Endodermal cell (in vitro differentiated cells): ENCODE measurements at regions not wholly inside any gene's neighbourhood (a gene's known extent, or its start where the extent isn't known, plus 50 kb on each side); places are given as distances from the start of the nearest gene placed in this dataset.

ENCODE experiments used
- DNase-seq: peaks from one replicate; pipeline ENCODE4 v3.0.0-alpha.2; 2017
- H3K27ac ChIP-seq: 2 replicates; pipeline ENCODE4 v1.5.1; 2013; ENCODE audit warnings: mild to moderate bottlenecking, low read depth, low read length, moderate library complexity
- H3K27me3 ChIP-seq: 2 replicates; pipeline ENCODE4 v1.6.1; 2013; ENCODE audit warnings: mild to moderate bottlenecking, low read length, moderate library complexity; ENCODE audit not compliant: insufficient read depth, control insufficient read depth, poor library complexity, severe bottlenecking
- H3K36me3 ChIP-seq: 2 replicates; pipeline ENCODE4 v1.7.0; 2013; ENCODE audit warnings: mild to moderate bottlenecking, low read length, moderate library complexity; ENCODE audit not compliant: control insufficient read depth, insufficient read depth
- H3K4me1 ChIP-seq: one replicate; pipeline ENCODE4 v1.7.0; 2013; ENCODE audit warnings: low read length; ENCODE audit not compliant: control insufficient read depth, insufficient read depth
- H3K4me3 ChIP-seq: 2 replicates; pipeline ENCODE4 v1.5.1; 2013; ENCODE audit warnings: mild to moderate bottlenecking, low read length, moderate library complexity
- H3K9ac ChIP-seq: 2 replicates; pipeline ENCODE4 v1.6.1; 2013; ENCODE audit warnings: mild to moderate bottlenecking, low read length, moderate library complexity; ENCODE audit not compliant: poor library complexity, severe bottlenecking; ENCODE audit errors: extremely low read depth
- H3K9me3 ChIP-seq: 2 replicates; pipeline ENCODE4 v1.6.1; 2013; ENCODE audit warnings: mild to moderate bottlenecking, low read length, moderate library complexity; ENCODE audit not compliant: control insufficient read depth
- H3K27ac Mint-ChIP-seq: 2 replicates; pipeline ENCODE4 v1.8.0; 2020; ENCODE audit warnings: mixed read lengths
- H3K27me3 Mint-ChIP-seq: 2 replicates; pipeline ENCODE4 v1.8.0; 2021; ENCODE audit warnings: mild to moderate bottlenecking, mixed read lengths; ENCODE audit not compliant: insufficient read depth
- H3K36me3 Mint-ChIP-seq: 2 replicates; pipeline ENCODE4 v1.8.0; 2020; ENCODE audit warnings: low read depth, mixed read lengths
- H3K4me1 Mint-ChIP-seq: 2 replicates; pipeline ENCODE4 v1.8.0; 2020; ENCODE audit warnings: mixed read lengths
- H3K4me3 Mint-ChIP-seq: 2 replicates; pipeline ENCODE4 v1.8.0; 2020; ENCODE audit warnings: mild to moderate bottlenecking, moderate library complexity, mixed read lengths
- H3K9me3 Mint-ChIP-seq: 2 replicates; pipeline ENCODE4 v1.8.0; 2020; ENCODE audit warnings: mild to moderate bottlenecking, mixed read lengths
- CTCF ChIP-seq: fragments of 200-600 bp; sonication (generic); conservative IDR thresholded peaks from 2 replicates; pipeline ENCODE4 v1.5.0; 2021; ENCODE audit warnings: antibody characterized with exemption, mild to moderate bottlenecking
- WGBS, 2 experiments: methylation state at CpG; one replicate each; pipeline versions ENCODE4 v1.1.5 to v1.1.7; 2013; ENCODE audit warnings: missing lambda C conversion rate in 2 of 2, mixed read lengths in 1 of 2; ENCODE audit not compliant: insufficient coverage in 1 of 2, insufficient read length in 1 of 2; 5-methylcytosine and 5-hydroxymethylcytosine counted together

GRCh38 chr11:71352226-71352625 lies 96.0 kb downstream of the DHCR7 start:
- H3K36me3 Mint-ChIP-seq = no peaks in the 10 kb centered on the region

GRCh38 chr11:71349627-71350026 lies 97.2 kb upstream of the SHANK2 start:
- H3K27ac Mint-ChIP-seq = no peak overlapping the region

More at GRCh38 chr11:71352226-71352625, 96.0 kb downstream of the DHCR7 start:
- Mint-ChIP-seq H3K9me3 (peaks cover 11% of the 10 kb centered on the region), H3K4me3 (no peak overlapping the region), H3K27me3 (peaks cover 17% of the 10 kb centered on the region), H3K4me1 (no peaks in the 10 kb centered on the region), H3K27ac (no peak overlapping the region)
- no peak for TF ChIP-seq CTCF
- peaks cover 12% of the 10 kb centered on the region for H3K27me3 ChIP-seq
- no peak overlapping the region for H3K4me3 ChIP-seq
- no peaks in the 10 kb centered on the region for H3K4me1 ChIP-seq
- 89 to 92% methylated on average over 6 to 8 of the region's 8 CpGs for WGBS, 2 experiments
- no peak for DNase-seq
- no peak overlapping the region for H3K9ac ChIP-seq
- H3K36me3 ChIP-seq = no peaks in the 10 kb centered on the region
- H3K9me3 ChIP-seq = no peaks in the 10 kb centered on the region
- H3K27ac ChIP-seq = no peak overlapping the region

GRCh38 chr11:71343828-71344400 lies 91.5 kb upstream of the SHANK2 start:
- H3K4me3 ChIP-seq = no peak overlapping the region
- peaks cover 16% of the 10 kb centered on the region for H3K9me3 Mint-ChIP-seq
- H3K27ac ChIP-seq = no peak overlapping the region
- TF ChIP-seq CTCF = peak; percentile 5
- no peak overlapping the region for H3K4me3 Mint-ChIP-seq
- H3K4me1 Mint-ChIP-seq = no peaks in the 10 kb centered on the region
- H3K27me3 ChIP-seq = no peaks in the 10 kb centered on the region
- peaks cover 16% of the 10 kb centered on the region for H3K27me3 Mint-ChIP-seq
- DNase-seq = no peak
- no peaks in the 10 kb centered on the region for H3K9me3 ChIP-seq
- WGBS, 2 experiments = 77 to 80% methylated on average over 9 to 11 of the region's 11 CpGs
- H3K27ac Mint-ChIP-seq = no peak overlapping the region
- no peak overlapping the region for H3K9ac ChIP-seq
- H3K36me3 Mint-ChIP-seq = no peaks in the 10 kb centered on the region
- H3K4me1 ChIP-seq = no peaks in the 10 kb centered on the region
- no peaks in the 10 kb centered on the region for H3K36me3 ChIP-seq

More at GRCh38 chr11:71349627-71350026, 97.2 kb upstream of the SHANK2 start:
- Histone ChIP-seq H3K4me1 (no peaks in the 10 kb centered on the region), H3K27ac (no peak overlapping the region), H3K27me3 (peaks cover 8% of the 10 kb centered on the region), H3K9ac (no peak overlapping the region), H3K9me3 (no peaks in the 10 kb centered on the region), H3K4me3 (no peak overlapping the region), H3K36me3 (no peaks in the 10 kb centered on the region)
- Mint-ChIP-seq H3K27me3 (peaks cover 14% of the 10 kb centered on the region), H3K9me3 (peaks cover 14% of the 10 kb centered on the region), H3K4me3 (no peak overlapping the region), H3K36me3 (no peaks in the 10 kb centered on the region), H3K4me1 (no peaks in the 10 kb centered on the region)
- DNase-seq = no peak
- no peak for TF ChIP-seq CTCF
- 79 to 86% methylated on average over 10 to 12 of the region's 12 CpGs for WGBS, 2 experiments
